ENCODE measurements at regions not wholly inside any gene's neighbourhood (a gene's known extent, or its start where the extent isn't known, plus 50 kb on each side); places are given as distances from the start of the nearest gene placed in this dataset.

GRCh38 chr1:238832106-238832505 is 554.3 kb upstream of the CHRM3 start:
- CTCF ChIA-PET: no interaction called here
- TF ChIP-seq POLR2A (IDR thresholded peaks at IDR 0.05; ENCODE audit: low read depth, low read length) (no peak), FOS (IDR thresholded peaks at IDR 0.05; ENCODE audit: borderline replicate concordance, insufficient read depth, low read length) (no peak), POLR2AphosphoS5 (IDR thresholded peaks at IDR 0.05; ENCODE audit: insufficient read depth, low read depth, low read length) (no peak), EZH2 (IDR thresholded peaks at IDR 0.05; ENCODE audit: borderline replicate concordance, low read depth, low read length, severe bottlenecking) (no peak), JUN (IDR thresholded peaks at IDR 0.05; ENCODE audit: borderline replicate concordance, insufficient read depth, insufficient read length, low read depth) (no peak), MYC (IDR thresholded peaks at IDR 0.05; ENCODE audit: low read depth, low read length) (no peak), GATA2 (IDR thresholded peaks at IDR 0.05; ENCODE audit: insufficient read depth, insufficient read length, low read depth, low read length) (no peak), MAX (IDR thresholded peaks at IDR 0.05; ENCODE audit: insufficient read depth, insufficient read length) (no peak)
- TF ChIP-seq, protein P1, sequence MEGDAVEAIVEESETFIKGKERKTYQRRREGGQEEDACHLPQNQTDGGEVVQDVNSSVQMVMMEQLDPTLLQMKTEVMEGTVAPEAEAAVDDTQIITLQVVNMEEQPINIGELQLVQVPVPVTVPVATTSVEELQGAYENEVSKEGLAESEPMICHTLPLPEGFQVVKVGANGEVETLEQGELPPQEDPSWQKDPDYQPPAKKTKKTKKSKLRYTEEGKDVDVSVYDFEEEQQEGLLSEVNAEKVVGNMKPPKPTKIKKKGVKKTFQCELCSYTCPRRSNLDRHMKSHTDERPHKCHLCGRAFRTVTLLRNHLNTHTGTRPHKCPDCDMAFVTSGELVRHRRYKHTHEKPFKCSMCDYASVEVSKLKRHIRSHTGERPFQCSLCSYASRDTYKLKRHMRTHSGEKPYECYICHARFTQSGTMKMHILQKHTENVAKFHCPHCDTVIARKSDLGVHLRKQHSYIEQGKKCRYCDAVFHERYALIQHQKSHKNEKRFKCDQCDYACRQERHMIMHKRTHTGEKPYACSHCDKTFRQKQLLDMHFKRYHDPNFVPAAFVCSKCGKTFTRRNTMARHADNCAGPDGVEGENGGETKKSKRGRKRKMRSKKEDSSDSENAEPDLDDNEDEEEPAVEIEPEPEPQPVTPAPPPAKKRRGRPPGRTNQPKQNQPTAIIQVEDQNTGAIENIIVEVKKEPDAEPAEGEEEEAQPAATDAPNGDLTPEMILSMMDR (IDR thresholded peaks at IDR 0.05; ENCODE audit: extremely low read depth in 1 of 2, insufficient read depth in 1 of 2, low read depth in 1 of 2, low read length in 2 of 2): no peak

More at GRCh38 chr1:238832106-238832505, 554.3 kb upstream of the CHRM3 start:
- POLR2A ChIA-PET: no interaction called here
- Histone ChIP-seq H3K36me3 (ENCODE audit: control insufficient read depth in 2 of 2, extremely low read depth in 1 of 2, insufficient read depth in 2 of 2, low read length in 2 of 2) (no peaks in the 10 kb centered on the region), H3K9me3 (replicated peaks; ENCODE audit: control insufficient read depth, insufficient read depth, low read length) (no peaks in the 10 kb centered on the region), H3K9me1 (replicated peaks; ENCODE audit: control insufficient read depth, extremely low read depth, insufficient read depth, low read length) (no peaks in the 10 kb centered on the region), H3K27ac (ENCODE audit: insufficient read depth, low read depth, low read length) (no peak overlapping the region), H3K4me2 (ENCODE audit: insufficient read depth, low read length) (no peak overlapping the region), H3K4me1 (ENCODE audit: control insufficient read depth, extremely low read depth, insufficient read depth, low read length) (no peaks in the 10 kb centered on the region), H4K20me1 (replicated peaks; ENCODE audit: control insufficient read depth, extremely low read depth, insufficient read depth, low read length) (no peaks in the 10 kb centered on the region), H3K9ac (replicated peaks; ENCODE audit: extremely low read depth, insufficient read depth, low read length) (no peak overlapping the region), H3K4me3 (replicated peaks in 1 of 3; ENCODE audit: insufficient read depth in 1 of 3, low read depth in 1 of 3, low read length in 3 of 3) (no peak overlapping the region), H3K27me3 (ENCODE audit: control insufficient read depth in 2 of 2, insufficient read depth in 2 of 2, low read length in 2 of 2) (no peaks in the 10 kb centered on the region), H2AFZ (ENCODE audit: low read depth, low read length) (no peak overlapping the region), H3K79me2 (ENCODE audit: control insufficient read depth, insufficient read depth, low read length) (no peaks in the 10 kb centered on the region)
- no TSS peak for BruUV-seq (replicated peaks)
- dilution Hi-C loops (cut with MboI; ENCODE audit: extremely low pct_ligation_motif_present, low sequenced_read_pairs): no loop called here
- FAIRE-seq (no peak), DNase-seq (ENCODE audit: low read depth, low spot score) (no peak)
- intact Hi-C loops (cut with micrococcal nuclease): no loop called here

Measured in endothelial cell of umbilical vein (primary cell).